Psoas muscle (tissue), 7 donors: ENCODE measurements at regions not wholly inside any gene's neighbourhood (a gene's known extent, or its start where the extent isn't known, plus 50 kb on each side); places are given as distances from the start of the nearest gene placed in this dataset.

Source experiments
- ATAC-seq, 4 donors: fragments of 200-7000 bp; cut with Tn5 transposase; one replicate each; pipeline ENCODE4 v1.9.1; 2020; ENCODE audit warnings: moderate library complexity in 3 of 4, mild to moderate bottlenecking in 2 of 4
- DNase-seq, 2 donors: peaks; one replicate each; pipeline ENCODE4 v3.0.0-alpha.2; 2020
- H3K27ac ChIP-seq: fragments of 200-600 bp; one replicate; pipeline ENCODE4 v1.8.0; 2022
- H3K27me3 ChIP-seq, 3 donors: fragments of 200-600 bp in 1 of 3; one replicate each; pipeline versions ENCODE4 v1.6.1 to v1.8.0; 2013 to 2022; ENCODE audit warnings: low read length in 2 of 3, mild to moderate bottlenecking in 2 of 3, moderate library complexity in 1 of 3; ENCODE audit not compliant: insufficient read depth in 3 of 3
- H3K36me3 ChIP-seq, 2 donors: fragments of 200-600 bp in 1 of 2; one replicate each; pipeline versions ENCODE4 v1.6.1 to v1.8.0; 2013 to 2022; ENCODE audit warnings: low read depth in 1 of 2, mild to moderate bottlenecking in 1 of 2, moderate library complexity in 1 of 2; ENCODE audit not compliant: insufficient read depth in 1 of 2
- H3K4me1 ChIP-seq: fragments of 200-600 bp; one replicate; pipeline ENCODE4 v1.8.0; 2022
- H3K4me3 ChIP-seq: fragments of 200-600 bp; one replicate; pipeline ENCODE4 v1.8.0; 2022; ENCODE audit warnings: mild to moderate bottlenecking
- H3K9me3 ChIP-seq: fragments of 200-600 bp; one replicate; pipeline ENCODE4 v1.8.0; 2022
- CTCF ChIP-seq: fragments of 200-600 bp; IDR thresholded peaks from one replicate; pipeline ENCODE4 v1.8.0; 2022; ENCODE audit warnings: antibody characterized with exemption
- whole genome bisulfite sequencing, 3 donors: extraction: QIAGEN DNeasy Blood & Tissue Kit; methylation state at CpG; one replicate each; pipeline versions ENCODE4 v1.1.6 to v1.1.7; 2013; 5-methylcytosine and 5-hydroxymethylcytosine counted together
- intact Hi-C, 2 donors: fragments of 100-400 bp; cut with DNase I; formaldehyde crosslinking; loops; one replicate each; pipeline versions ENCODE4 v1.11.0 to v1.14.2; 2022
- donor health status: healthy with polysubstance abuse.
- donor health status: DM: no; HTN: no; CAD: no; lungs with moderate emphysema.
- donor health status: Bipolar disorder and iron deficiency.
- donor health status: healthy.
- donor health status: DM: yes; HTN: yes; CAD: no.
- donor health status: DM: no; HTN: no; CAD: no.
- donor health status: DM: yes; HTN: yes; CAD: no.

GRCh38 chr3:168574455-168575158 lies 478.9 kb upstream of the GOLIM4 start:
- no peaks in the 10 kb centered on the region for H3K27me3 ChIP-seq

GRCh38 chr3:168570404-168571155 lies 474.9 kb upstream of the GOLIM4 start:
- ATAC-seq (no peak), DNase-seq (no peak)
- Histone ChIP-seq H3K4me1 (no peaks in the 10 kb centered on the region), H3K9me3 (no peaks in the 10 kb centered on the region), H3K4me3 (no peak overlapping the region), H3K27me3 (no peaks in the 10 kb centered on the region), H3K27ac (no peak overlapping the region), H3K36me3 (no peaks in the 10 kb centered on the region)
- intact Hi-C loops: no loop called here
- 81 to 85% (median 85%) methylated on average over 2 of the region's 2 CpGs for WGBS, 3 donors
- no peak for TF ChIP-seq CTCF

More at GRCh38 chr3:168574455-168575158, 478.9 kb upstream of the GOLIM4 start:
- DNase-seq: no peak
- Histone ChIP-seq H3K4me1 (no peaks in the 10 kb centered on the region), H3K36me3 (no peaks in the 10 kb centered on the region), H3K9me3 (no peaks in the 10 kb centered on the region), H3K27ac (no peak overlapping the region), H3K4me3 (no peak overlapping the region)
- ATAC-seq: no peak
- no peak for TF ChIP-seq CTCF
- WGBS, 3 donors: 60 to 78% (median 68%) methylated on average over 1 of the region's 1 CpG
- intact Hi-C loops: no loop called here

- WGBS, 3 donors: 72 to 89% (median 76%) methylated on average over 3 of the region's 3 CpGs
- no peaks in the 10 kb centered on the region for H3K27me3 ChIP-seq
- intact Hi-C loops: no loop called here
- no peak overlapping the region for H3K4me3 ChIP-seq
- no peaks in the 10 kb centered on the region for H3K36me3 ChIP-seq
- no peak overlapping the region for H3K27ac ChIP-seq
- DNase-seq (no peak), ATAC-seq (no peak)
- no peaks in the 10 kb centered on the region for H3K4me1 ChIP-seq
- no peaks in the 10 kb centered on the region for H3K9me3 ChIP-seq
- no peak for TF ChIP-seq CTCF
Measured at GRCh38 chr3:168558728-168559411, 463.1 kb upstream of the GOLIM4 start.

GRCh38 chr3:168552251-168552650 lies 456.5 kb upstream of the GOLIM4 start:
- Histone ChIP-seq H3K4me1 (no peaks in the 10 kb centered on the region), H3K4me3 (no peak overlapping the region), H3K27me3 (no peaks in the 10 kb centered on the region), H3K9me3 (no peaks in the 10 kb centered on the region), H3K36me3 (no peaks in the 10 kb centered on the region), H3K27ac (no peak overlapping the region)
- TF ChIP-seq CTCF: no peak
- ATAC-seq: no peak
- intact Hi-C loops: no loop called here
- no peak for DNase-seq
